Caco-2 (cell line): ENCODE measurements at regions not wholly inside any gene's neighbourhood (a gene's known extent, or its start where the extent isn't known, plus 50 kb on each side); places are given as distances from the start of the nearest gene placed in this dataset.

Experiments used
- BruUV-seq: library from RNA; stranded (reverse); fragments of 400-500 nt; replicated peaks from 2 replicates; lab custom pipeline; 2021; lab: Mats Ljungman, UMichigan
- CTCF ChIA-PET: fragments of 300-600 bp; sonication (Branson Sonifier 250); formaldehyde crosslinking; loops from one replicate; lab custom pipeline; 2022; ENCODE audit warnings: antibody characterized with exemption; lab: Charles Lee
- POLR2A ChIA-PET: fragments of 300-600 bp; sonication (Branson Sonifier 250); formaldehyde crosslinking; loops from one replicate; lab custom pipeline; 2022; ENCODE audit warnings: antibody characterized with exemption; lab: Charles Lee
- DNase-seq, 2 experiments: peaks; one replicate each; pipeline versions ENCODE4 v3.0.0 to v3.0.0-alpha.2; 2020 to 2022
- H3K27me3 ChIP-seq: replicated peaks from 2 replicates; pipeline ENCODE4 v1.6.0; 2011; ENCODE audit warnings: low read length; ENCODE audit not compliant: control insufficient read depth, insufficient read depth
- H3K36me3 ChIP-seq: 2 replicates; pipeline ENCODE4 v1.5.1; 2011; ENCODE audit warnings: low read length; ENCODE audit not compliant: control insufficient read depth, insufficient read depth
- H3K4me1 ChIP-seq: fragments of 250-450 bp; sonication (Bioruptor Pico); 2 replicates; pipeline ENCODE4 v1.5.1; 2020; ENCODE audit warnings: mild to moderate bottlenecking
- H3K4me3 ChIP-seq: 2 replicates; pipeline ENCODE4 v1.5.1; 2011; ENCODE audit warnings: low read depth, mild to moderate bottlenecking, control low read depth, low read length
- H3K9me3 ChIP-seq: fragments of 250-450 bp; sonication (Bioruptor Pico); 2 replicates; pipeline ENCODE4 v1.5.1; 2020; ENCODE audit warnings: mild to moderate bottlenecking, moderate library complexity
- H3K27ac Mint-ChIP-seq: one replicate; pipeline ENCODE4 v1.8.0; 2022; ENCODE audit warnings: mixed read lengths; ENCODE audit not compliant: unreplicated experiment
- H3K27me3 Mint-ChIP-seq: one replicate; pipeline ENCODE4 v1.8.0; 2022; ENCODE audit warnings: mixed read lengths; ENCODE audit not compliant: insufficient read depth, unreplicated experiment
- H3K36me3 Mint-ChIP-seq: one replicate; pipeline ENCODE4 v1.8.0; 2022; ENCODE audit warnings: mild to moderate bottlenecking, mixed read lengths; ENCODE audit not compliant: insufficient read depth, unreplicated experiment
- H3K4me1 Mint-ChIP-seq: one replicate; pipeline ENCODE4 v1.8.0; 2022; ENCODE audit warnings: low read depth, mixed read lengths; ENCODE audit not compliant: unreplicated experiment
- H3K4me3 Mint-ChIP-seq: one replicate; pipeline ENCODE4 v1.8.0; 2022; ENCODE audit warnings: mild to moderate bottlenecking, moderate library complexity, mixed read lengths; ENCODE audit not compliant: unreplicated experiment
- H3K9me3 Mint-ChIP-seq: one replicate; pipeline ENCODE4 v1.8.0; 2022; ENCODE audit warnings: mixed read lengths; ENCODE audit not compliant: unreplicated experiment
- CTCF ChIP-seq, 2 experiments: fragments of 200-600 bp in 1 of 2; IDR thresholded peaks; 1 replicate in 1 of 2; 2 replicates in 1 of 2; pipeline versions ENCODE4 v1.5.1 to v1.8.0; 2011 to 2022; ENCODE audit warnings: antibody characterized with exemption in 1 of 2, control low read depth in 1 of 2, inconsistent platforms in 1 of 2, low read depth in 1 of 2, low read length in 1 of 2, mild to moderate bottlenecking in 1 of 2, moderate library complexity in 1 of 2; ENCODE audit not compliant: insufficient read depth in 1 of 2, severe bottlenecking in 1 of 2, unreplicated experiment in 1 of 2
- intact Hi-C: fragments of 100-400 bp; cut with micrococcal nuclease; formaldehyde crosslinking; loops from one replicate; pipeline ENCODE4 v1.10.0; 2022; ENCODE audit not compliant: unreplicated experiment

GRCh38 chr6:149157126-149157525 lies 160.4 kb upstream of the TAB2 start:
- Histone ChIP-seq H3K4me1 (peaks cover 13% of the 10 kb centered on the region), H3K9me3 (no peaks in the 10 kb centered on the region), H3K36me3 (no peaks in the 10 kb centered on the region), H3K4me3 (no peak overlapping the region), H3K27me3 (no peaks in the 10 kb centered on the region)
- intact Hi-C loops, result no loop called here
- no peak for DNase-seq
- Mint-ChIP-seq H3K4me3 (no peak overlapping the region), H3K27ac (no peak overlapping the region), H3K27me3 (no peaks in the 10 kb centered on the region), H3K36me3 (no peaks in the 10 kb centered on the region), H3K4me1 (no peaks in the 10 kb centered on the region), H3K9me3 (no peaks in the 10 kb centered on the region)
- BruUV-seq, result no TSS peak
- TF ChIP-seq CTCF (IDR thresholded peaks at IDR 0.05; ENCODE audit: insufficient read depth in 1 of 2, low read depth in 1 of 2, low read length in 1 of 2, severe bottlenecking in 1 of 2, unreplicated experiment in 1 of 2), result no peak
- POLR2A ChIA-PET, result no interaction called here
- CTCF ChIA-PET, result no interaction called here

- H3K4me1 Mint-ChIP-seq, result no peaks in the 10 kb centered on the region
- H3K27me3 ChIP-seq, result no peaks in the 10 kb centered on the region
- peaks cover 13% of the 10 kb centered on the region for H3K4me1 ChIP-seq
- TF ChIP-seq CTCF (IDR thresholded peaks at IDR 0.05; ENCODE audit: insufficient read depth in 1 of 2, low read depth in 1 of 2, low read length in 1 of 2, severe bottlenecking in 1 of 2, unreplicated experiment in 1 of 2), result no peak
- H3K27ac Mint-ChIP-seq, result no peak overlapping the region
- ChIA-PET POLR2A (no interaction called here), CTCF (no interaction called here)
- no peaks in the 10 kb centered on the region for H3K9me3 Mint-ChIP-seq
- no peaks in the 10 kb centered on the region for H3K36me3 Mint-ChIP-seq
- no peaks in the 10 kb centered on the region for H3K9me3 ChIP-seq
- H3K27me3 Mint-ChIP-seq, result no peaks in the 10 kb centered on the region
- no peaks in the 10 kb centered on the region for H3K36me3 ChIP-seq
- H3K4me3 Mint-ChIP-seq, result no peak overlapping the region
- no peak overlapping the region for H3K4me3 ChIP-seq
- no peak for DNase-seq
- intact Hi-C loops, result no loop called here
- no TSS peak for BruUV-seq
Observed at GRCh38 chr6:149158076-149158475, 159.4 kb upstream of the TAB2 start.

GRCh38 chr6:149160943-149161342 lies 156.6 kb upstream of the TAB2 start:
- TF ChIP-seq CTCF (IDR thresholded peaks at IDR 0.05; ENCODE audit: insufficient read depth in 1 of 2, low read depth in 1 of 2, low read length in 1 of 2, severe bottlenecking in 1 of 2, unreplicated experiment in 1 of 2), result no peak
- Mint-ChIP-seq H3K27ac (no peak overlapping the region), H3K9me3 (no peaks in the 10 kb centered on the region), H3K27me3 (no peaks in the 10 kb centered on the region), H3K4me3 (no peak overlapping the region), H3K4me1 (no peaks in the 10 kb centered on the region), H3K36me3 (no peaks in the 10 kb centered on the region)
- peak in 1 of 2 experiments; percentile 56 for DNase-seq
- peaks cover 13% of the 10 kb centered on the region for H3K4me1 ChIP-seq
- ChIA-PET POLR2A (no interaction called here), CTCF (no interaction called here)
- no peaks in the 10 kb centered on the region for H3K27me3 ChIP-seq
- intact Hi-C loops, result no loop called here
- no peaks in the 10 kb centered on the region for H3K36me3 ChIP-seq
- no peaks in the 10 kb centered on the region for H3K9me3 ChIP-seq
- no TSS peak for BruUV-seq
- no peak overlapping the region for H3K4me3 ChIP-seq
